Ishikawa (cell line): ENCODE measurements at regions not wholly inside any gene's neighbourhood (a gene's known extent, or its start where the extent isn't known, plus 50 kb on each side); places are given as distances from the start of the nearest gene placed in this dataset.

Experiments
- CEBPB ChIP-seq: IDR thresholded peaks from 2 replicates; pipeline ENCODE4 v1.6.1; 2012
- CREB1 ChIP-seq: IDR thresholded peaks from 2 replicates; pipeline ENCODE4 v1.6.1; 2012; ENCODE audit warnings: low read depth
- EGR1 ChIP-seq: IDR thresholded peaks from 2 replicates; pipeline ENCODE4 v1.6.1; 2012
- EP300 ChIP-seq: IDR thresholded peaks from 2 replicates; pipeline ENCODE4 v1.6.1; 2012; ENCODE audit warnings: borderline replicate concordance
- FOXM1 ChIP-seq: IDR thresholded peaks from 2 replicates; pipeline ENCODE4 v1.6.1; 2012; ENCODE audit warnings: low read depth, borderline replicate concordance
- NFIC ChIP-seq: IDR thresholded peaks from 2 replicates; pipeline ENCODE4 v1.6.1; 2012
- RAD21 ChIP-seq: IDR thresholded peaks from 2 replicates; pipeline ENCODE4 v1.6.1; 2012; ENCODE audit warnings: low read depth
- REST ChIP-seq: IDR thresholded peaks from 2 replicates; pipeline ENCODE4 v1.6.1; 2012; ENCODE audit warnings: low read depth, mild to moderate bottlenecking
- TAF1 ChIP-seq: IDR thresholded peaks from 2 replicates; pipeline ENCODE4 v1.6.1; 2012; ENCODE audit warnings: low read depth, mild to moderate bottlenecking
- TCF12 ChIP-seq: IDR thresholded peaks from 2 replicates; pipeline ENCODE4 v1.6.1; 2012; ENCODE audit warnings: low read depth
- TEAD4 ChIP-seq: IDR thresholded peaks from 2 replicates; pipeline ENCODE4 v1.6.1; 2012
- USF1 ChIP-seq: IDR thresholded peaks from 2 replicates; pipeline ENCODE4 v1.6.1; 2012
- YY1 ChIP-seq: IDR thresholded peaks from 2 replicates; pipeline ENCODE4 v1.6.1; 2012; ENCODE audit warnings: low read depth
- TF ChIP-seq, protein P1 (sequence below): IDR thresholded peaks from 2 replicates; pipeline ENCODE4 v1.6.1; 2012

DNA sequence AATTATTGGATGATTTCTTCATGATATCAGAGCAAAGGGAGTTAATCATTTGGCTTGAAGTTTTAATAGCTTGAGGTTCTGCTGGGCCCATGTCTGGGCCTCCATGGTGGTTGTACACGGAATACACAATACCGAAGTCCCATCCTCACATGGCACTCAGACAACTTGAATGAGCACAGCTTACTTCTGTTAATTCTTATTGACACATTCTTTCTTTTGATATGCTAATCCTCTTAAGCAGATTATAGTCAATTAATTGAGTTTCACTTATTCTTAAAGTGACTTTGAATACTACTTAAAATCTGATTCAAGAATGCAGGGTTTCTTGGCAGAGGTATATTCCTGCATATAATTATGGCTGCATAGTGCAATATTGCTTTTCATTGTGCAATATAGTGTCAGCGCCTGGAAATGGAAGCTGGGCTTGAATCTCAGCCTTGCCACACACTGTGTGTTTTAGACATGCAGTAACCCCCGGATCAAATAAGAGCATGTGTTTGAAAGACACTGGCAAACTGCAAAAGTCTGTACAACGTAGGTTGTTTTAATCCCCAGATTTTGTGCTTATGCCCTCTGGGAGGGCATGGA, 543.5 kb upstream of the ADARB2 start:
- no peak for TF ChIP-seq TAF1
- no peak for TF ChIP-seq TCF12
- no peak for TF ChIP-seq CREB1
- TF ChIP-seq EP300: no peak
- no peak for TF ChIP-seq CEBPB
- TF ChIP-seq REST: no peak
- TF ChIP-seq, protein P1, sequence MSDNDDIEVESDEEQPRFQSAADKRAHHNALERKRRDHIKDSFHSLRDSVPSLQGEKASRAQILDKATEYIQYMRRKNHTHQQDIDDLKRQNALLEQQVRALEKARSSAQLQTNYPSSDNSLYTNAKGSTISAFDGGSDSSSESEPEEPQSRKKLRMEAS: no peak
- no peak for TF ChIP-seq NFIC
- TF ChIP-seq USF1: no peak
- no peak for TF ChIP-seq EGR1
- TF ChIP-seq FOXM1: no peak
- TF ChIP-seq YY1: no peak
- TF ChIP-seq TEAD4: no peak
- no peak for TF ChIP-seq RAD21
